HG03432 (cell line): ENCODE measurements at regions not wholly inside any gene's neighbourhood (a gene's known extent, or its start where the extent isn't known, plus 50 kb on each side); places are given as distances from the start of the nearest gene placed in this dataset.

Source experiments
- ATAC-seq: cut with Tn5 transposase; IDR thresholded peaks from one replicate; pipeline ENCODE4 v1.9.1; 2021; ENCODE audit warnings: mild to moderate bottlenecking, moderate library complexity; ENCODE audit not compliant: unreplicated experiment

- no peak for ATAC-seq
These were observed 680.1 kb upstream of the PTBP2 start for GRCh38 chr1:96041470-96041869.

- no peak for ATAC-seq
These were observed 672.9 kb upstream of the PTBP2 start for GRCh38 chr1:96048572-96049212.

DNA sequence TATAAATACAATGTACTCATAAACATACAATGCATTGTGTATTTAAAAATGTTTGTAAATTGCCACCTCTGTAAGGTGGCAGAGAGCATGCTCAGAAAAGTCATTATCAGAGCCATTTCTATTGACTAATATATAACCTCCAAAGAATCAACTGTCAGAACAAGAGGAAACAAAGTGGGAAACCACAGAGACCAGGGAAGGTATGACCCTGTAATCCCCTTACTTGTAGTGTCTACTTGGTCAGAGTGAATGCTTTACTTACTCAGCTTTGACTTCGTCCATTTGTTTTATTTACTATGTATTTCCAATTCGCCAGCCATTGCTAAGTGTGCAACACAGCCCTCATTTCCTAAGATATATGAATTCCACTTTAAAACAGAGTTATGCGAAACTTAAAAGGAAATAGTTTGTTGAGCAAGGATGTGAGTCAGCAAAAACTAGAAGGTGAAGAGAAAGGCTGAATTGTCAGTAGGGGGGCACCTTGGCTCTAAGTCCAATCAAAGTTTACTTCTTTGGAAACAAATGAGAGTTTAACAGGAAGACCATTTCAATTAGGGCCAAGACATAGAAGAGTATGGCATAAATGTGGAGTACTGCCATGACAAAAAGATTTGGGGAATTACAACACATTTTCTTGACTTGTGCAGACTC lies 671.7 kb upstream of the PTBP2 start:
- ATAC-seq = no peak

DNA sequence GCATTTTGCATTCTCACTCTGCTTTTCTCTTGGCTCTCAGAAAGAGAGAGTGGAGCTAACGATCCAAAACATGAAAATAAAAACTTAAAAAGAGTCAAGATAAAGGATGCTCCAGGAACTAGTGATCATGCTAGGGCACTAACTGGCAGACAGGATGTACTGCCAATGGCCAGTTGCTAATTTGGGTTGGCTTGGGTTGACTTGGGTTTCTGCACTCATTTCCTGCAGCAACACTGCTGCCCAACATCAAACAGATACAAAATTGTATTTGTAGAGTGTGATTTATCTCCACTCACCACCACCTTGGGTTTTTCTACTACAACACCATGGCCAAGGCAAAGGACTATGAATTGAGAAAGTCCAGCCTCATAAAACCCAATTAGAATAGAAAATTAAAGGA lies 662.3 kb upstream of the PTBP2 start:
- ATAC-seq = no peak

DNA sequence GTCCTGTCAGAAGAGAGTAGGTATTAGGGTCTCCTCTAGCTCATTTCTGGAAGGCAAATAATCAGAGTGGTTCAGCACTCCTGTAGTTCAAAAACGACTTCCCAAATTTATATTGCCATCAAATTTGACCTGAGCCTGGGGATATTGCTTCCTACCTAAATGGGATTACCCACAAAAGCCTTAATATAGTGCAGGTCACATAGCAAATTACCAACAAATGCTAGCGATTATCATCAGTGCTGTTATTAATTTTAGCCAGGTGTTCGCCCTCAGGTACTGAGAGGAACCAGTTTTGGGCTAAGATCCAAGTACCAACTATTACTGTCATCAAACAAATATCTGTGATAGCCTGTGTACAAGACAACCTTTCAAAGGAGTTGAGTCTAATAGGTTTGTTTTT lies 661.8 kb upstream of the PTBP2 start:
- no peak for ATAC-seq

GRCh38 chr1:96060621-96061020 lies 661.0 kb upstream of the PTBP2 start:
- no peak for ATAC-seq

DNA sequence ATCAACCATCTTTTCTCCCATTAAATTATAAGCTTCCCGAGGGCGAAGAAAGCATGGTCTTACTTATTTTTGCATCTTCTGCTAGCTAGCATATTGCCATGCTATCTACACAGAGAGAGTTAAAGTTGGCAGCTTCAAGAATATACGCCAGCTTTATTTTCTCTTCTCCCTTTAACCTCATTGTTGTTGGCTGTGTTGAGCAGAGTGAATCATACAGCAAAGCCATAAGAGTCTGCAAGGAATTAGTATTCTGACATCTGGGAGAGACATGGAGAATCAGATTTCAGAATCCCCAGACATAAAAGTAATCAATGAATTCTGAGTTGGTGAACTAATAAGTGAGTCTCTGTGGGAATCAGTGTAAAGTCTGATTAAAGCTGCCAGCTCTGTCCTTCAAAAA lies 649.6 kb upstream of the PTBP2 start:
- no peak for ATAC-seq

GRCh38 chr1:96073100-96073499 lies 648.5 kb upstream of the PTBP2 start:
- ATAC-seq = peak; percentile 87

GRCh38 chr1:96074422-96074821 lies 647.2 kb upstream of the PTBP2 start:
- no peak for ATAC-seq

DNA sequence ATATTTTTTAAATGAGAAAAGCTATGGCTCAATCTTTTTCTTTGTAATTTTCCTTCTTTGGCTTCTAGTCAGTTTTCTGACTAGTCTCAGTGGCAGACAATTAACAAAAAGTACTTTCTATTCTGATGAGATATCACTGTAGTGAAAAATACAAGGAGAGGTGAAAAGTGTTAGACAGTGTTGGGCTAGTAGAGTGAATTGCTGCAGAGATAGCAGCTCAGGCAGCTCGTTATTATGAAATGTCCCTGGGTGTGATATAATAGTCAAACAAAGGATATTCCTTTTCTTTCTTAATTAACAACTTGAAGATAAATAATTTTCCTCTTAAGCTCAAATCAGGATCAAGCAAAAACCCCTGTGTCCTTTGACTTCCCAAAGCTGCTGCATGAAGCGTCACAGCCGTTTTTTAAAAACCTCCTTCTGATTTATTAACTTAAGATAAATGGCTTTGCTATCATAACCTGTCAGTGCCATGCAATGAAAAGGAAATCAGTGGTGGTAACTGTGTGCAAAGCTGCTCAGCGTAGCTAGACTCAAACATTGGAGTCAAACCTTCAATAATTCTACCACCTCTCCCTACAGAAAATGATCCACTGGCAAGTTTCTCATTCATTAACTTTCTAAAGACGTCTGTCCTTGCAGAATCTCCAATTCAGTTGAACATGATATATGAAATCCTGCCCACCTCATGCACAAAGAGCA lies 646.6 kb upstream of the PTBP2 start:
- no peak for ATAC-seq

DNA sequence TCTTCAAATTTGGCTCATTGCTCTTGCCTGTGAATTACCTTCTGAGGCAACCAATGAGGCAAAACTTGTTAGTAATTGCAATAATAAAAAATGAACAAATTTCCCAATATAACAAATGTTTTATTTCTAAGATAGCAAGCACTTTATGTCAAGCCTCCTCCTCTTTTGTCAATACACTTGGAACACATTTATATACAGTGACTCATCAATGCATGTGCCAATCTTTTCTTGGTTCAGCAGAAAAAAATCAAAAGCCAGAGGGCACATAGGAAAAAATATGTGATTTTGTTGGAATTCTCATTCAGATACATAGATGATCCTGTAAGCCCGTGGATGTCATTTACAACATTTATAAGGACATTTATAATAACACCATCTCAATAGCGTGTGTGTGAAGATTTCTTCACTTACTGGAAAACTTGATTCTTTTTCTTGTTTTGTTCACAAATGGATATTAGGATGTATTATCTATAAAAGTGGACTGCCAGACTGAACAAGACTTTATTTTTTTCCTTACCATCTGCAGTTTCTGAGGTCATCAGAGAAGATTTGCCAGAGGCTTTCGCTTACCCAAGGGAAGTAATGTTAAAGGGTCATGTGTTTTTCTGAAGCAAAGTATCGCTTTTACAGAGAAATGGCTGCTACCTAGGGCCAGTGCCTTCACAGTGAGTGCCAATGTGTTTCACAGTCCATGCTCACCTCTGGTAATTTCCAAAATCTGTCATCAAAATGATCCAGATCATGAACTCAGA lies 645.7 kb upstream of the PTBP2 start:
- no peak for ATAC-seq

DNA sequence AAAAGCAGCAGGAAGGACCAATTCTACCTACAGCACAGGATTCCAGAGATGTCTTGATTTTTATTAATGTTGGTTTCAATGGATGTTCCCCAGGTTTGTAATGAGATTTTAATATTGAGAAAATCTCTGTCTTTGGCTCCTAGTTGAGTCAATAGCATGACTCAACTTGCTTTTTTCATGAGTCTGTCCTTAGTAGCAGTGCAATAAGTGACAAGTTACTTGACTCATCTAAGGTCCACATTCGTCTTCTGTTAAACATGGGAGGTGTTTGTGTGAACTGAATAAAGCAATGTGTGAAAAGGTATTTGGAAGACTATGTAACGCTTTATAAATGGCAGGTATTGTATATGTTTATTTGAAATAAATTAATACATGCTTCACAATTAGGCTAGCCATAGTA lies 645.0 kb upstream of the PTBP2 start:
- ATAC-seq = no peak

DNA sequence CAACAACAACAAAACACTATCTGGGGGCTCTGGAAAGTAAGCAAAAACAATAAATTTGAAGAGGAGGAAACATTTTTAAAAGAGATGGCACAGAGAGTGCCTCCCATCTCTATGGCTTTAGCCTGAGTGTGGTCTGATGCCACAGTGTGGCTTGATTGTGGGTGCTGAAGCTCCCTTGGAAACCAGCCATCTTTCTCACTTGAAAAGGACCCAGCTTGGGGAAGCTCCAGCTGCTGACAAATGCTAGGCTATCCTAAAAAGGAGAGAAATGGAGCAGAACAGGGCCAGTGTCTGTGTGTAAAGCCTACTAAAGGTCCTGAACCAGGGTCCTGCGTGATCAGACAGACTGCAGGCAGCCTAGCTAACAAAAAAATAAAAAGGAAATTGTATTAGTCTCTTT lies 642.0 kb upstream of the PTBP2 start:
- ATAC-seq = no peak

GRCh38 chr1:96080925-96081324 lies 640.7 kb upstream of the PTBP2 start:
- ATAC-seq = no peak

DNA sequence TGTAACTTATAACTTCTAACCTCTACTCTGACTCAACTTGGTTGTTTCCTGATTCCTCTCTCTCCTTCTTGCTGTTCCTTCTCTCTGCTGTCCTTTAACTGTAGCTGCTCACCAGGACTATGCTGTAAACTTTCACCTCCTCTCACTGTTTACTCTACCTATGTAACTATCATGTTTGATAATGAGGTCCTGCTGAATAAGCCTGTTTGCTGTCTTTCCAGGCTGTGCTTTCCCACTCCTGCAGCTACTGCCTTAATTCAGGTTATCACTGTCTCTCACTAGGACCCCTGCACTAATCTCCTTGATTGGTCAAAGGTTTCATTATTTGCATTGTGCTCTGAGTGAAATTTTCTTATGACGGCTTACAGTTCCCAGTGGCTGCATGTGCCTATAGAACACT lies 633.9 kb upstream of the PTBP2 start:
- no peak for ATAC-seq

DNA sequence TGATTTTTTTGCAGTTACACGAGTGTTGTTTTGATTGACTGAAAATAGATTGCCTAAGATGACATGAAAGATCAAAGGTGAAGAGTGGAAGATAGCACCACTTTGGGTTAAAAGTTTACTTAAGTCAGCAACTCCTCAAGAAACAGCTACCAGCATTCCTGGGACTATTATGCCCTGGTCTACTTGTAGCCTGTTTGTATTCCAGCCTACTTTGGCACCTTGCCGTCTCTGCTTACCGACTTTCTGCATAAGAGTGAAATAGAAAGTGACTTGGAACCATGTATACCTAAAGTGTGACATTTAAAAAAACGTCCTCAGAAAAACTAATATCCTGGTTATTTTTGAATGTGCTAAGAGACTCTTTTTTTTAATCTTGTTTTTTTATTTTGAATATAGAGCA lies 631.5 kb upstream of the PTBP2 start:
- no peak for ATAC-seq

DNA sequence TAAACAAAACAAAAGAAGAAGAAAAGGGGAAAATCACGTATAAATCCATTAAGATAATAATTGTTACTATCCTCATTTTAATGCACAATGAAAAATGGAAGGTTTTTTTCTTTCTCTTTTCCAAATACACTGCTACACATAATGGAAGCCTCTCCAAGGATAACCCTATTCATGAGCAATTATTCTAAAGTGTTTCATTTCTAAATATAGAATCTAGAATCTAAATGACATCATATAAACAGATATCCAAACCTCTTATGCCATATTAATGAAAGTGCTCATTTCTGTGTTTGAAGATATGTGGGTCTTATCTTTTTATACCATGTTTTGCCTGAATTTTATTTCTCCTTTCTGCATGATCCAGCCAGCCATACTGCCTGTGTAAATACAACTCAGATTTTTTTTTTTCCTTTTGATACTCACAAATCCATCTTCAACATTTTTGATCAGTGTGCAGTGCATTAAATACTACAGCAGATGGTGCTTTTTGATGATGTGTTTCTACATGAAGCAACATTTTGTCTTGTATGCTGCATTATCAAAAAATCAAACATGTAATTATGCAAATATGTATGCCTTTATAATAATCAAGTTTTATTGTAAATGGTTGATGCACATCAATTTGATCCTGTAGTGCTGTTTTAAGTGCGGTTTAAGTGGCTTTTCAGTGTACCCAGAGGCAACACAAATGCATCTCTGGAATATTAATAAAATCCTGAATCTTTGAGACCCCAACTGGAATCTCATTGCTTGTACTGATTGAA lies 625.6 kb upstream of the PTBP2 start:
- ATAC-seq = no peak

DNA sequence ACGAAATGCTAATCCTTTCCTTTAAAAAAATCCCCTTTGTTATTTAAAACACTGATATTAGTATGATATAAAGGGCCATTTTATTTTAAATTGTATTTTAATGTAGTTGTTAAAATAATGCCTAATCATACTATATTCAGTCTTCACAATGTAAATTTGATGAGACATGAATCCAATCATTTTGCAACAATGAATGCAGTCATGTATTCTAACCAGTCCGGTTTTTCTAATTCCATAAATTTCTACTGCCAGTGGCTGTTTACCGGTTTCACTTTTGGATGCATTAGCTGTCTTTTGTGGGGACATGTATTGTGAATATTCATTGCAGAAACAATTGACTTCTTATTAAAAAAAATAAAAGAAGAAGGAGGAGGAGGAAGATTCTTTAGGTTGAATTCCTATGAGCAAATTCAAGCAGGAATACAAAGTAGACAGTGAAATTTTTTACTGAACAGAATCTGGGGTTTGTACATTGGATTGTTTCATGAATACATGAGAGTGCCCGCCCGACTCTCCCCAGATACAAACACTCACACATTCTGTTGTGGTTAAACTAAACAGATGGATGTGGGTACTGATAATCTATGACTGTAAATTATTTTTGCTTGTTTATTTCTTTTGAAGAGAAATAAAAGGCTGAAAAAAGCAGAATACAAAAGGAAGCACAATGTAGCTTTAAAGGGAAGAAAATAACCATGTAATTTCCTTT lies 624.8 kb upstream of the PTBP2 start:
- ATAC-seq = no peak

DNA sequence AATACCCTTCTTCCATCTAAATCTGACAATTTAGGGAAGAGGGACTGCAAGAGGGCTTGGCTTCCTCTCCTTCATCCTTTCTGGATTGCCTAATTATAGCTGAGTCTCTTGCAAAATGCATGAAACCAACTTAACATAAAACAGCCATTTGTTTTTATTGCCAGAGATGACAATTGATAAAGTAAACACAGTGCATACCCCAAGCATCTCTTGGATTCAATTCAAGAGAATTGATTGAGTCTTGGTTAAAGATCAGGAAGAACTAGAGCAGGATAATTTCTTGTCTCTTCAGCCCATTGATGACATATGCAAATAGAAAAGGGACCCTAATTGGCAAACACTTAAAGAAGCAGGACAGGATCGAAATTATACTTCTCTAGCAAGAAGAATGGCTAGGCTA lies 617.1 kb upstream of the PTBP2 start:
- no peak for ATAC-seq

DNA sequence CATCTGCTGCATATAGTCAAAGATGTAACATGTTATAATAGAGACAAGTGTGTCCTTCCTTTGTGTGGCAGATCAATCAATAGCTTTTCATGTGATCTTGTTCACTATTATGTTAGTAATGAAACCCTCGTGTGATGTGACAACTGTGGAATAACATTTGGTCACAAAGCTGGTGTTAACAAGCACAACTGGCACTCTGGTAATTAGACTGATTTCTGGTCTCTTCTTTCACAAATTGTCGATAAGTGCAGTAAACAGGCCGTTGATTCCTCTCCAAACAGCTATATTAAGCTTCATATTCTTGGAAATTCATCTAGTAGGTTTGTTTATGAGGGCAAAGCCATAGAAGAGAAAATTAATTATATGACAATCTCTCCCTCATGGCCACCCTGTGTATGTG lies 616.7 kb upstream of the PTBP2 start:
- no peak for ATAC-seq
